Endothelial cell of umbilical vein (primary cell): ENCODE measurements at regions not wholly inside any gene's neighbourhood (a gene's known extent, or its start where the extent isn't known, plus 50 kb on each side); places are given as distances from the start of the nearest gene placed in this dataset.

Experiments
- BruUV-seq: library from RNA; stranded (reverse); fragments of 400-500 nt; replicated peaks from 2 replicates; lab custom pipeline; 2021; lab: Mats Ljungman, UMichigan
- CTCF ChIA-PET: fragments of 300-600, 350-600 bp; sonication (Branson Sonifier 250); formaldehyde crosslinking; loops from one replicate; lab custom pipeline; 2021; ENCODE audit warnings: antibody characterized with exemption, inconsistent platforms; lab: Charles Lee
- POLR2A ChIA-PET: fragments of 300-600, 350-600 bp; sonication (Branson Sonifier 250); formaldehyde crosslinking; loops from one replicate; lab custom pipeline; 2021; ENCODE audit warnings: antibody characterized with exemption, inconsistent platforms; lab: Charles Lee
- DNase-seq: peaks from one replicate; pipeline ENCODE4 v3.0.0-alpha.2; 2011; ENCODE audit warnings: low read depth, low spot score
- FAIRE-seq: peaks from 2 replicates; lab custom pipeline; 2011; peaks lifted over from hg19 to GRCh38; lab: Jason Lieb, UNC
- H2AFZ ChIP-seq: 2 replicates; pipeline ENCODE4 v1.6.0; 2012; ENCODE audit warnings: low read depth, low read length, control low read depth, inconsistent platforms
- H3K27ac ChIP-seq: 2 replicates; pipeline ENCODE4 v1.5.1; 2011; ENCODE audit warnings: low read depth, mild to moderate bottlenecking, control low read depth, low read length, moderate library complexity; ENCODE audit not compliant: insufficient read depth
- H3K27me3 ChIP-seq, 2 experiments: 2 replicates each; pipeline versions ENCODE4 v1.6.0 to v1.6.1; 2011; ENCODE audit warnings: low read length in 2 of 2, mixed read lengths in 1 of 2; ENCODE audit not compliant: control insufficient read depth in 2 of 2, insufficient read depth in 2 of 2
- H3K36me3 ChIP-seq, 2 experiments: 2 replicates in 1 of 2; 3 replicates in 1 of 2; pipeline ENCODE4 v1.5.1; 2011; ENCODE audit warnings: low read length in 2 of 2, mild to moderate bottlenecking in 1 of 2, moderate library complexity in 1 of 2; ENCODE audit not compliant: control insufficient read depth in 2 of 2, insufficient read depth in 2 of 2; ENCODE audit errors: extremely low read depth in 1 of 2
- H3K4me1 ChIP-seq: 3 replicates; pipeline ENCODE4 v1.5.1; 2011; ENCODE audit warnings: mild to moderate bottlenecking, low read length; ENCODE audit not compliant: control insufficient read depth, insufficient read depth; ENCODE audit errors: extremely low read depth
- H3K4me2 ChIP-seq: 2 replicates; pipeline ENCODE4 v1.6.1; 2011; ENCODE audit warnings: low read length, control low read depth, mixed read lengths; ENCODE audit not compliant: insufficient read depth
- H3K4me3 ChIP-seq, 3 experiments: fragments of 200-600 bp in 1 of 3; sonication (generic), shearing (Covaris generic) in 1 of 3; replicated peaks in 1 of 3; 2 replicates each; pipeline ENCODE4 v1.5.1; 2011 to 2016; ENCODE audit warnings: control low read depth in 3 of 3, low read length in 3 of 3, mild to moderate bottlenecking in 2 of 3, inconsistent platforms in 1 of 3, low read depth in 1 of 3, moderate library complexity in 1 of 3; ENCODE audit not compliant: insufficient read depth in 1 of 3
- H3K79me2 ChIP-seq: 2 replicates; pipeline ENCODE4 v1.6.0; 2012; ENCODE audit warnings: low read length, inconsistent platforms; ENCODE audit not compliant: control insufficient read depth, insufficient read depth
- H3K9ac ChIP-seq: replicated peaks from 2 replicates; pipeline ENCODE3; 2011; ENCODE audit warnings: low read length, control low read depth; ENCODE audit not compliant: insufficient read depth; ENCODE audit errors: extremely low read depth
- H3K9me1 ChIP-seq: replicated peaks from 3 replicates; pipeline ENCODE4 v1.6.0; 2011; ENCODE audit warnings: mild to moderate bottlenecking, low read length; ENCODE audit not compliant: control insufficient read depth, insufficient read depth; ENCODE audit errors: extremely low read depth
- H3K9me3 ChIP-seq: replicated peaks from 2 replicates; pipeline ENCODE4 v1.5.1; 2012; ENCODE audit warnings: low read length, inconsistent platforms; ENCODE audit not compliant: control insufficient read depth, insufficient read depth
- H4K20me1 ChIP-seq: replicated peaks from 2 replicates; pipeline ENCODE3; 2011; ENCODE audit warnings: mild to moderate bottlenecking, low read length; ENCODE audit not compliant: control insufficient read depth, insufficient read depth; ENCODE audit errors: extremely low read depth
- EZH2 ChIP-seq: IDR thresholded peaks from 2 replicates; pipeline ENCODE4 v1.6.1; 2012; ENCODE audit warnings: borderline replicate concordance, low read depth, mild to moderate bottlenecking, moderate library complexity, low read length, inconsistent platforms; ENCODE audit not compliant: severe bottlenecking
- FOS ChIP-seq: IDR thresholded peaks from 2 replicates; pipeline ENCODE4 v1.6.1; 2011; ENCODE audit warnings: mild to moderate bottlenecking, low read length, moderate library complexity, borderline replicate concordance; ENCODE audit not compliant: insufficient read depth
- GATA2 ChIP-seq: IDR thresholded peaks from 2 replicates; pipeline ENCODE4 v1.7.0; 2011; ENCODE audit warnings: low read depth, mild to moderate bottlenecking, moderate library complexity, mixed read lengths, low read length; ENCODE audit not compliant: insufficient read length, insufficient read depth
- JUN ChIP-seq: IDR thresholded peaks from 2 replicates; pipeline ENCODE4 v1.6.1; 2011; ENCODE audit warnings: borderline replicate concordance, low read depth; ENCODE audit not compliant: insufficient read length, insufficient read depth
- MAX ChIP-seq: IDR thresholded peaks from 2 replicates; pipeline ENCODE4 v1.6.1; 2011; ENCODE audit not compliant: insufficient read depth, insufficient read length
- MYC ChIP-seq: IDR thresholded peaks from one replicate; pipeline ENCODE4 v1.6.1; 2011; ENCODE audit warnings: mild to moderate bottlenecking, low read depth, low read length
- POLR2A ChIP-seq: IDR thresholded peaks from 2 replicates; pipeline ENCODE4 v1.6.1; 2012; ENCODE audit warnings: low read depth, mild to moderate bottlenecking, control low read depth, low read length
- POLR2AphosphoS5 ChIP-seq: IDR thresholded peaks from 2 replicates; pipeline ENCODE4 v1.6.1; 2012; ENCODE audit warnings: low read depth, mild to moderate bottlenecking, control low read depth, low read length, moderate library complexity; ENCODE audit not compliant: insufficient read depth
- dilution Hi-C: fragments of 300-500 bp; cut with MboI; formaldehyde crosslinking; loops from one replicate; pipeline ENCODE4 v1.15.0; 2019; ENCODE audit warnings: low sequenced_read_pairs; ENCODE audit not compliant: extremely low pct_ligation_motif_present
- intact Hi-C: fragments of 100-400 bp; cut with micrococcal nuclease; formaldehyde crosslinking; loops from one replicate; pipeline ENCODE4 v1.10.0; 2022
- TF ChIP-seq, protein P1 (sequence below), 2 donors: IDR thresholded peaks; 1 replicate in 1 of 2; 2 replicates in 1 of 2; pipeline ENCODE4 v1.5.1; 2011; ENCODE audit warnings: low read length in 2 of 2, mild to moderate bottlenecking in 2 of 2, moderate library complexity in 2 of 2, control low read depth in 1 of 2, inconsistent platforms in 1 of 2, low read depth in 1 of 2; ENCODE audit not compliant: insufficient read depth in 1 of 2; ENCODE audit errors: extremely low read depth in 1 of 2

- H2AFZ ChIP-seq, result peak overlapping the region; percentile 15
- no peaks in the 10 kb centered on the region for H3K79me2 ChIP-seq
- no peak for TF ChIP-seq POLR2A
- peak; percentile 16 for TF ChIP-seq JUN
- peak; percentile 60 for TF ChIP-seq GATA2
- TF ChIP-seq, protein P1, sequence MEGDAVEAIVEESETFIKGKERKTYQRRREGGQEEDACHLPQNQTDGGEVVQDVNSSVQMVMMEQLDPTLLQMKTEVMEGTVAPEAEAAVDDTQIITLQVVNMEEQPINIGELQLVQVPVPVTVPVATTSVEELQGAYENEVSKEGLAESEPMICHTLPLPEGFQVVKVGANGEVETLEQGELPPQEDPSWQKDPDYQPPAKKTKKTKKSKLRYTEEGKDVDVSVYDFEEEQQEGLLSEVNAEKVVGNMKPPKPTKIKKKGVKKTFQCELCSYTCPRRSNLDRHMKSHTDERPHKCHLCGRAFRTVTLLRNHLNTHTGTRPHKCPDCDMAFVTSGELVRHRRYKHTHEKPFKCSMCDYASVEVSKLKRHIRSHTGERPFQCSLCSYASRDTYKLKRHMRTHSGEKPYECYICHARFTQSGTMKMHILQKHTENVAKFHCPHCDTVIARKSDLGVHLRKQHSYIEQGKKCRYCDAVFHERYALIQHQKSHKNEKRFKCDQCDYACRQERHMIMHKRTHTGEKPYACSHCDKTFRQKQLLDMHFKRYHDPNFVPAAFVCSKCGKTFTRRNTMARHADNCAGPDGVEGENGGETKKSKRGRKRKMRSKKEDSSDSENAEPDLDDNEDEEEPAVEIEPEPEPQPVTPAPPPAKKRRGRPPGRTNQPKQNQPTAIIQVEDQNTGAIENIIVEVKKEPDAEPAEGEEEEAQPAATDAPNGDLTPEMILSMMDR (IDR thresholded peaks at IDR 0.05; ENCODE audit: extremely low read depth in 1 of 2, insufficient read depth in 1 of 2, low read depth in 1 of 2, low read length in 2 of 2), result no peak
- no peak for TF ChIP-seq MYC
- peak; percentile 39 for TF ChIP-seq POLR2AphosphoS5
- TF ChIP-seq EZH2, result no peak
- TF ChIP-seq MAX, result no peak
- peak; percentile 59 for TF ChIP-seq FOS
- no peaks in the 10 kb centered on the region for H3K27me3 ChIP-seq
- peak overlapping the region; percentile 98 for H3K27ac ChIP-seq
- H3K36me3 ChIP-seq, result no peaks in the 10 kb centered on the region
- H3K4me2 ChIP-seq, result peak overlapping the region; percentile 71
- FAIRE-seq (peak; percentile 71), DNase-seq (peak; percentile 88)
- dilution Hi-C loops, result loop anchor here (5.0 to 25.0 kb wide), 2 partner anchors 81 to 501 kb away; no protein-coding TSS in a partner anchor
- CTCF ChIA-PET, result interaction anchor here (0.9 to 4.6 kb wide), 8 partner anchors 8 to 547 kb away, joined by 3 to 39 read pairs (median 9); no protein-coding TSS in a partner anchor
- H3K4me3 ChIP-seq, result peak overlapping the region in 1 of 3 experiments; percentile 27
- POLR2A ChIA-PET, result interaction anchor here (0.9 to 3.3 kb wide), 3 partner anchors 42 to 446 kb away, joined by 4 to 14 read pairs (median 7); no protein-coding TSS in a partner anchor
- BruUV-seq, result no TSS peak
- H3K9me1 ChIP-seq, result no peaks in the 10 kb centered on the region
- no peaks in the 10 kb centered on the region for H4K20me1 ChIP-seq
- H3K9me3 ChIP-seq, result no peaks in the 10 kb centered on the region
- H3K4me1 ChIP-seq, result peaks cover 39% of the 10 kb centered on the region
- intact Hi-C loops, result loop anchor here (2.0 kb wide), 5 partner anchors 141 to 547 kb away; partner anchors contain the start of gene JMJD1C
- peak overlapping the region; percentile 66 for H3K9ac ChIP-seq
Observed at GRCh38 chr10:63713191-63714144, 192.3 kb downstream of the REEP3 start.
